T-helper 2 cell treated with Interferon-gamma antibody and Interleukin-4, amounts not matched to agents 100 ng/mL and 5 ng/mL, for 36 hours (primary cell): ENCODE measurements at regions not wholly inside any gene's neighbourhood (a gene's known extent, or its start where the extent isn't known, plus 50 kb on each side); places are given as distances from the start of the nearest gene placed in this dataset.
"Not testable (repeated sequence)": the region's sequence is repeated elsewhere in the genome, so short reads cannot be mapped to it uniquely, and the experiment has no call there.

Experiments
- intact Hi-C: fragments of 100-400 bp; cut with micrococcal nuclease; formaldehyde crosslinking; loops from one replicate; pipeline ENCODE4 v1.15.1; 2023

DNA sequence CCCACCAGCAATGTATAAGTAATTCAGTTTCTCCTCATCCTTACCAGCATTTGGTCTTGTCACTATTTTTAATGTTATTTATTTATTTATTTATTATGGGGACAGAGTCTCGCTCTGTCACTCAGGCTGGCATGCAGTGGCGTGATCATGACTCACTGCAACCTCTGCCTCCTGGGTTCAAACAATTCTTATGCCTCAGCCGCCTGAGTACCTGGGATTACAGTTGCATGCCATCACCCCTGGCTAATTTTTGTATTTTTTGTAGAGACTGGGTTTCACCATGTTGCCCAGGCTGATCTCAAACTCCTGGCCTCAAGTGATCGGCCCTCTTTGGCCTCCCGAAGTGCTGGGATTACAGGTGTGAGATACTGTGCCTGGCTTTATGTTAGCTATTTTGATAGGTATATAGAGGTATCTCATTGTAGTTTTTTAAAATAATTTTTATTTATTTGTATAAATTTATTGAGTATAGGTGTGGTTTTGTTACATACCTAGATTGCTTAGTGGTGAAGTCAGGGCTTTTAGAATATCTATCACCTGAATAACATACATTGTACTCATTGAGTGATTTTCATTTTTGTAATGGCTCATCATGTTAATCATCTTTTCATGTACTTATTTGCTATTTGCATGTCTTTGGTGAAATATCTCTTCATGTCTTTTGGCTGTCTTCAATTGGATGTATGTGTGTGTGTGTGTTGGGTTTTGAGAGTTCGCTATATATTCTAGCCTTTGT, 53.3 kb downstream of the TANC2 start:
- intact Hi-C loops, result no loop called here

DNA sequence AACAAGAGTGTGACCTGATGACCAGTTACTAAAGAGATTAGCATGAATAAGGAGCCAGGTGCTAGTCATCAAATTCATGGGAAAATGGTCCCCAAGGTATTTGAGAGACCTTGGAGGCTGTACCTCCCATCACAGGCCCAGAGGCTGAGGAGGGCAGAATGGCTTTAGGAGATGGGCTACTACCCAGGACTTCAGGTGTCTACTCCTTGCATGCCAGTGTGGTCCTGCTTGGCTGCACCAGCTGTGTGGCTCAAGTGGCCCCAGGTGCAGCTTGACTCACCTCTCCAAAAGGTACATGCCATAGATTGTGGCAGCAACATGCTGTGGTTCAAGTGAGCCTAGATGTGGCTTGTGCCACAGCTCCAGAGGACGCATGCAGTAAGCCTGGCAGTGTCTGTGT, 56.5 kb downstream of the TANC2 start:
- intact Hi-C loops, result no loop called here

DNA sequence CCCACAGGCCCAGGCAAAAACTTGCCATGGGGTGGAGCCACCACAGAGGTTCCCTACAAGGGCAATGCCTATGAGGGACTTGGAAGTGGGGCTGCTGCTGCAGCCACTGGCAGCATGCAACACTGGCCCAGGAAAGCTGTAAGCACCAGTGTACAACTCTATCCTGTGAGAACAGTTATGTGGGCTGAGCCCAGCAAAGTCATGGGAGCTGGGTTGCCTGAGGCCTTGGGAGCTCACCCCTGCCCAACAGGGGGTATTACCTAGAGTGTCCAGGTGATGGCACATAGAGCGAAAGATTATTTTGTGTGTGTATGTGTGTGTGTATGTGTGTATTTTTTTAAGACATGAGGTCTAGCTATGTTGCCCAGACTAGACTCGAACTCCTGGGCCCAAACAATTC, 57.0 kb downstream of the TANC2 start:
- intact Hi-C loops, result no loop called here

- intact Hi-C loops, result no loop called here
Observed at GRCh38 chr17:63024201-63024600, 58.2 kb downstream of the TANC2 start.

GRCh38 chr17:63024716-63025115, 58.7 kb downstream of the TANC2 start:
- intact Hi-C loops, result no loop called here

DNA sequence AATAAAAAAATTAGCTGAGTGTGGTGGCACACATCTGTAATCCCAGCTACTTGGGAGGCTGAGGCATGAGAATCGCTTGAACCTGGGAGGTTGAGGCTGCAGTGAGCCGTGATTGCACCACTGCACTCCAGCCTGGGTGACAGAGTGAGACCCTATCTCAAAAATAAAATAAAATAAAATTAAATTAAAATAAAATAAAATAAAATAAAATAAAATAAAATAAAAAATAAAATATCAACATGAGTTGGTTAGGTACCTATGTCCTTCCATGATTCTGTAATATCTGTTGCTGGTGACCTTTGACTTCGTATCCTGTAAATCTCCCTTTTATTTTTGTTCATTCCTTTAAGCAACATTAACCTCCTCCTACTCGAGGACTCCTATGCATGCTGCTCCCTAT, 59.6 kb downstream of the TANC2 start:
- intact Hi-C loops, result not testable (repeated sequence)

DNA sequence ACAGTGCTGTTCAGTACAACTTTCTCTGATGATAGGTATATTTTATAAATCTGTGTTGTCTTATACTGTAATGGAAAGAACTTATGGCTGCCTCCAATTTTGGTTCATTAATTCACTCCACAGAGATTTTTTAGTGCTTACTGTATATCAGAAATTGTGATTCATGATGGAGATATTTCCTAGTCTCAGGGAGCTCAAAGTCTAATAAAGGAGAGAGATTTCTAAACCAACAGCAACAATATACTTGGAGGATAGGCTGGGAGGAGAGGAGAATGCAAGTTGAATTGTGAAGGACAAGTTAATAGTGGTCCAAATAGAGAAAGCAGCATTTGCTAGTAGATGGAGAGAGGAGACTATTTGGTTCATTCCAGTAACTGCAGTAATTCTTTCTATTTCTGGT, 63.5 kb downstream of the TANC2 start:
- intact Hi-C loops, result no loop called here

DNA sequence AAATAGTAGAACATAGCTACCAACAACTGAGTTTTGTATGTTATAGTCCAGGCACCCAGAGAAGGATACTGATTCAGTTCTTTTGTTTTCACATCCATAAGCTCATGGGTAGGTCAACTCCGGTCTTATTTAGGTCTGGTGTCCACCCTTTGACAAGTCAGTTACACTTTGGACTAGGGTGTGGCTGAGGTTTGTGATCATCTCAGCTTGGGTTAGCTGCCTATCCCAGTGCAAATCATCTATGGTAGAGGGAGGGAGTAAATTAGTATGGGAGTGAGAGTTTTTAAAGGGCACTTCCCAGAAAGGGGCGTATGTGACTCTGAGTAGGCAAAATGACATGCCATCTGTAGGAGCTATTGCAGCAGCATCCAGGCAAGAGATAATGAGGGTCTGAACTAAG, 66.1 kb downstream of the TANC2 start:
- intact Hi-C loops, result no loop called here

GRCh38 chr17:63033142-63033541, 67.1 kb downstream of the TANC2 start:
- intact Hi-C loops, result no loop called here

GRCh38 chr17:63035271-63035670, 69.2 kb downstream of the TANC2 start:
- intact Hi-C loops, result no loop called here

- intact Hi-C loops, result no loop called here
Observed at GRCh38 chr17:63035695-63036094, 69.7 kb downstream of the TANC2 start.

- intact Hi-C loops, result no loop called here
Observed at GRCh38 chr17:63039342-63039741, 73.3 kb downstream of the TANC2 start.

DNA sequence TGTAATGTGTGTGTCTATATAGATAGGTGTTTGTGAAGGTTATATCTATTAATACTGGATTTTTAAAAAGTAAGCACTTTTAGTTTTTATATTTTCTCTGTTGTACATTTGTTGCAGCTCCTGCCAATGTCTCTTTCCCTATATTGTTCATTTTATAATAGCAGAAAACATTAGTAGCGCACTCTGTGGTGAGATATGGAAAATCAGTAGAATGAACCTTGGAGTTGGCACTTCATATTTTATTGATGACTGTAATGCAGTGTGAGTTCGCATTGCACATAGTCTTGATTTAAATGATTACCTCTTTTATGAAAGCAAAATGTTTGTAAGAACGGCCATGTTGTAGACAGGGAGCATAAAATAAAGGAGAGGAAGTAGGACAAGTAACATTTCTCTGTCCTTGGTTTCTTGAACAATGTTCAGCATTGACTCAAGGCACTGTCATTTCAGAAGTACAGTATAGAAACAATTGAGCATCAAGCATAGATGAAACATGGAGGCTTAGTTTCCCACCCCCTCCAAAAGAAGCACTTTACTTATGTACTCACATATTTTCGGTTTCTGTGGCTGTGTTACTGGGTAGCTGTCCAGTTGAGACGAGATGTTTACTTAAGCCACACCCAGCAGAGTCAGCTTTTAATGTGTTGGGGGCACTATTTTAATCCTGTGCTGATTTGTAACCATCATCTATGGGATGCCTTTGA, 74.0 kb downstream of the TANC2 start:
- intact Hi-C loops, result no loop called here

DNA sequence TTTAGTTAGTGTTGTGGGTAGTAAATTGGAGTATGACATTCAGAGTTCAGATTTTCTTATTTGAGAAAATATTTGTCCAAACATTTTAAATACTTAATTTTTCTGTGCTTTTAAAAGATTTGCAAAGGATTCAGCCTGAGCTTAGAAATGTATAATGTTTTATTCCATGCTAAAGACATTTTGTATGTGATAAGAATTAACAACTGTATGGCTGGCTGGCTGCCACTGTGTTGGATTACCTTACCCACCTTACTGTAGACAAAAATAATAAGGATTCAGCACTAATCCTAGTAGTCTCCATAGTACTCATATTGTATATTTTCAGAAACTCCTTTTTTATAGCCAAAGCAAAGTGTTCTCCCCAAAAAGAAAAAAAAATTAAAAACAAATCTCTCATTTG, 74.8 kb downstream of the TANC2 start:
- intact Hi-C loops, result no loop called here

- intact Hi-C loops, result no loop called here
Observed at GRCh38 chr17:63041251-63041650, 75.2 kb downstream of the TANC2 start.

GRCh38 chr17:63041722-63042121, 75.7 kb downstream of the TANC2 start:
- intact Hi-C loops, result no loop called here

DNA sequence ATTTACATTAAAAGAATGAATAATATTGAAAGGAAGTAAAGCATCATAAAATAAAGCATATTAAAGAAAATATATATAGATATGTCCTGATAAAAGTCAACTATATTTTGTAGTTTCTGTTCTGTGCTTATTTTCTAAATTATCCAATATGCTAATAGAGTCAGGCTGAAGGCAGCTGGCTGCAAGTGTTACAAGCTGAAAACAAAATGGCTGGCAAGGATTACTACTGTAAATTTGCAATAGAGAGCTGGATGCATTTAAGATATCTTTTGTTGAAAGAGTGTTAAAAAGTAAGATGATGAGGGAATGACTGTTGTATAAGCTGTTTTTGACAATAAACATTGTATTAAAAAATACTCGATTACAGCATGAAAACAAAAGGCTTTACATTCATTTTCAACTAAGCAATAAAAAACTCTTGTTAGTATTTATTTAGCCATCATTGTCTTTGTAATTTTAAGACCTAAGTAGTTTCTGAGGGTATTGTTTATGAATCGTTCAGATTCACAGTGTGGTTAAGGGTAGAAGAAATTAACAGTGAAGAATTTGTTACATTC, 76.3 kb downstream of the TANC2 start:
- intact Hi-C loops, result no loop called here

- intact Hi-C loops, result not testable (repeated sequence)
Observed at GRCh38 chr17:63057560-63057959, 91.5 kb downstream of the TANC2 start.

DNA sequence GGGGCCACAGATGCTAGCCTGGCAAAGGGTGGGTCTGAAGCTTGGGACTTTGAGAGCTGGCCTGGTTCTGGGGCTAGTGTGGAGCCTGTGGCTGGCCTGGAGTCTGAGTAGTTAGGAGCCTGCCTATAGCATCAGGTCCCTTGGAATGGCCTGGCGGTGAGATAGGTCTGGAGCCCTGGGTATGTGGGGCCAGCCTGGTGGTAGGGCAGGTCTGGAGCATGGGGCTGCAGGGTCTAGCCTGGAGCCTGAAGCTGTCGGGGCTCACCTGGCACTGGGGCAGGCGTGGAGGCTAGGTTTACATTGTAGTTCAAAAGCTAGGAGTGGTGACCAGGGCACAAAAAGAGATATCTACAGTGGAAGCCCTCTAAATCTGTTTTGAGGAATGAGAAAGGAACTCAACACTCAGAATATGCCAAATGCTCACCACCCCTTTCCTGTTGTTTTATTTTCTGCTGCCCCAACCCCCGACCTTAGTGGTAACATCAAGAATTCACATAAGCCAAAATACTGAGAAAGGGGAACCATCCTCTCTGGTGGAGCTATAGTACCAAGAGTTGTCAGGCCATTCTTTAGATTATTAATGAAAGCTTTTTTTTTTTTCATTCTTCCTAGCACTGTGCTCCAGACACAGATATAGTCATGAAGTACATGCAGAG, 100.3 kb downstream of the TANC2 start:
- intact Hi-C loops, result no loop called here

- intact Hi-C loops, result no loop called here
Observed at GRCh38 chr17:63069245-63069644, 103.2 kb downstream of the TANC2 start.

DNA sequence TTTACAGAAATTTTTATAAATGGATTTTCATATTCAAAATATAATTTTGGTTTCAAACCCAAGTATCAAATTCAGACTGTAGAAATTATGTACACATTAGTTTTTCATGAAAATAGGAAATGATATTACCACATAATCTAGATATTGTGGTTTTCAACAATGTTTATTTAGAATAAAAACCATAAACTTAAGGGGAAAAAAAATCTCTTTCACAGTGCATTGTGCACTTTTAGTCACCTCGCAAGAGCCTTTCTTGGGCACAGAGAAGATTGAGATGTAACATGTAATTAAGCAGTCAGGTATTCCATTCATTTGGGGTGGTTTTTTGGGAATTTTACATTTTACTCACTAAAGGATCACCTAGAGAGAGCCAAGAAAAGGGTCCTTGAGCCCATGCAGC, 104.0 kb downstream of the TANC2 start:
- intact Hi-C loops, result no loop called here

DNA sequence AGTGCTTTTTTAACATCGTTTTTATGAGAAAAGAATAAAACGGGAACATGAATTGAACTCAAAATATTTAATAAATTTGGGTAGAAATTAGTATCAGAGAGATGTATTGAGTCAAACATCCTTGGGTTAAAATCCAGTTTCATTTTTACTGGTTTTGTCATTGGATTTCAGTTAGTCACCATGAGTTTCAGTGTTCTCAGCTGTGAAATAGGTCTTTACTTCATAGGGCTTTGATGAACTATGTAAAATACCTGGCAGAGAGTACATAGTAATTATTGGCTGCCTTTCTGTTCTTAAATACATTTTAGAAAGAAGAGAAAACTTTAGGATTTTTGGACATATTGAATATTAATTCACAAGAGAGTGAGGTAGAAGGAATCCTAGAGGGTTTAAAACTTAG, 105.8 kb downstream of the TANC2 start:
- intact Hi-C loops, result no loop called here
